Fibroblast of lung (primary cell): ENCODE measurements at regions not wholly inside any gene's neighbourhood (a gene's known extent, or its start where the extent isn't known, plus 50 kb on each side); places are given as distances from the start of the nearest gene placed in this dataset.

Experiments
- EZH2 ChIP-seq: IDR thresholded peaks from 2 replicates; pipeline ENCODE4 v1.5.1; 2012; ENCODE audit warnings: low read length, control low read depth, mild to moderate bottlenecking; ENCODE audit errors: missing control alignments
- TF ChIP-seq, protein P1 (sequence below), 2 donors: IDR thresholded peaks in 1 of 2; conservative IDR thresholded peaks in 1 of 2; 1 replicate in 1 of 2; 2 replicates in 1 of 2; pipeline ENCODE4 v1.5.1; 2011 to 2012; ENCODE audit warnings: low read length in 2 of 2, control low read depth in 1 of 2, inconsistent platforms in 1 of 2, low read depth in 1 of 2, mild to moderate bottlenecking in 1 of 2

DNA sequence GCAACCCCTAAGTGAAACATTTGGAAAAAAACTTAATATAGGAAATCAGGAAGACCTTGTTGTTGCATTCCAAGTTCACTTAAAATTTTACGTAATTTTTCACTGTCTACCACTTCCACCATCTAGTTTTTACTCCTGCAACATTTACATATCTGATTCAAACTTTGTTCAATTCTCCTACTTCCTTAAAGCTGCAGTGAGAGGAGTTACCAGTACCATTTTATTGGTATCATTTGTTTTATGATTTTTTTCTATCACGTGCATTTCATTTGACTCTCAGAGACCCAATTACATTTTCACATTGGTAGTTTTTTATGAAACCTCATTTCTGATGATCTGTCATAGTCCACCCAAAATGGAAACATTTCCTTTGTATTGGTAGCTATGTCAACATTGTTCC is 284.9 kb upstream of the MDFIC2 start:
- TF ChIP-seq, protein P1, sequence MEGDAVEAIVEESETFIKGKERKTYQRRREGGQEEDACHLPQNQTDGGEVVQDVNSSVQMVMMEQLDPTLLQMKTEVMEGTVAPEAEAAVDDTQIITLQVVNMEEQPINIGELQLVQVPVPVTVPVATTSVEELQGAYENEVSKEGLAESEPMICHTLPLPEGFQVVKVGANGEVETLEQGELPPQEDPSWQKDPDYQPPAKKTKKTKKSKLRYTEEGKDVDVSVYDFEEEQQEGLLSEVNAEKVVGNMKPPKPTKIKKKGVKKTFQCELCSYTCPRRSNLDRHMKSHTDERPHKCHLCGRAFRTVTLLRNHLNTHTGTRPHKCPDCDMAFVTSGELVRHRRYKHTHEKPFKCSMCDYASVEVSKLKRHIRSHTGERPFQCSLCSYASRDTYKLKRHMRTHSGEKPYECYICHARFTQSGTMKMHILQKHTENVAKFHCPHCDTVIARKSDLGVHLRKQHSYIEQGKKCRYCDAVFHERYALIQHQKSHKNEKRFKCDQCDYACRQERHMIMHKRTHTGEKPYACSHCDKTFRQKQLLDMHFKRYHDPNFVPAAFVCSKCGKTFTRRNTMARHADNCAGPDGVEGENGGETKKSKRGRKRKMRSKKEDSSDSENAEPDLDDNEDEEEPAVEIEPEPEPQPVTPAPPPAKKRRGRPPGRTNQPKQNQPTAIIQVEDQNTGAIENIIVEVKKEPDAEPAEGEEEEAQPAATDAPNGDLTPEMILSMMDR (conservative IDR thresholded peaks at IDR 0.05 in 1 of 2, IDR thresholded peaks at IDR 0.05 in 1 of 2; ENCODE audit: low read depth in 1 of 2, low read length in 2 of 2), result no peak
- TF ChIP-seq EZH2, result no peak
